ENCODE measurements at regions not wholly inside any gene's neighbourhood (a gene's known extent, or its start where the extent isn't known, plus 50 kb on each side); places are given as distances from the start of the nearest gene placed in this dataset.

GRCh38 chr14:80117876-80118275 is 93.4 kb downstream of the DIO2 start:
- TF ChIP-seq CTCF (IDR thresholded peaks at IDR 0.05) (no peak), POLR2AphosphoS5 (IDR thresholded peaks at IDR 0.05) (no peak)

Measured in breast epithelium (tissue), 3 donors.